ENCODE measurements at regions not wholly inside any gene's neighbourhood (a gene's known extent, or its start where the extent isn't known, plus 50 kb on each side); places are given as distances from the start of the nearest gene placed in this dataset.

- no peak overlapping the region for H3K27ac ChIP-seq (ENCODE audit: insufficient read depth, low read depth, low read length)
- dilution Hi-C loops (cut with MboI; ENCODE audit: extremely low pct_ligation_motif_present, low sequenced_read_pairs), result no loop called here
- no peak overlapping the region for H3K4me3 ChIP-seq (replicated peaks in 1 of 3; ENCODE audit: insufficient read depth in 1 of 3, low read depth in 1 of 3, low read length in 3 of 3)
- no peaks in the 10 kb centered on the region for H3K9me3 ChIP-seq (replicated peaks; ENCODE audit: control insufficient read depth, insufficient read depth, low read length)
- no peaks in the 10 kb centered on the region for H3K27me3 ChIP-seq (ENCODE audit: control insufficient read depth in 2 of 2, insufficient read depth in 2 of 2, low read length in 2 of 2)
- no peaks in the 10 kb centered on the region for H3K36me3 ChIP-seq (ENCODE audit: control insufficient read depth in 2 of 2, extremely low read depth in 1 of 2, insufficient read depth in 2 of 2, low read length in 2 of 2)
- no peaks in the 10 kb centered on the region for H3K79me2 ChIP-seq (ENCODE audit: control insufficient read depth, insufficient read depth, low read length)
- intact Hi-C loops (cut with micrococcal nuclease), result loop anchor here (2.0 to 10.0 kb wide), 5 partner anchors 89 to 1163 kb away; partner anchors contain the start of genes ABHD13 and LIG4
- no peaks in the 10 kb centered on the region for H4K20me1 ChIP-seq (replicated peaks; ENCODE audit: control insufficient read depth, extremely low read depth, insufficient read depth, low read length)
- H3K9ac ChIP-seq (replicated peaks; ENCODE audit: extremely low read depth, insufficient read depth, low read length), result no peak overlapping the region
- FAIRE-seq (no peak), DNase-seq (ENCODE audit: low read depth, low spot score) (no peak)
- TF ChIP-seq EZH2 (IDR thresholded peaks at IDR 0.05; ENCODE audit: borderline replicate concordance, low read depth, low read length, severe bottlenecking) (no peak), POLR2AphosphoS5 (IDR thresholded peaks at IDR 0.05; ENCODE audit: insufficient read depth, low read depth, low read length) (no peak), POLR2A (IDR thresholded peaks at IDR 0.05; ENCODE audit: low read depth, low read length) (no peak), MYC (IDR thresholded peaks at IDR 0.05; ENCODE audit: low read depth, low read length) (no peak), GATA2 (IDR thresholded peaks at IDR 0.05; ENCODE audit: insufficient read depth, insufficient read length, low read depth, low read length) (no peak), FOS (IDR thresholded peaks at IDR 0.05; ENCODE audit: borderline replicate concordance, insufficient read depth, low read length) (no peak), JUN (IDR thresholded peaks at IDR 0.05; ENCODE audit: borderline replicate concordance, insufficient read depth, insufficient read length, low read depth) (no peak), MAX (IDR thresholded peaks at IDR 0.05; ENCODE audit: insufficient read depth, insufficient read length) (no peak)
- TF ChIP-seq, protein P1, sequence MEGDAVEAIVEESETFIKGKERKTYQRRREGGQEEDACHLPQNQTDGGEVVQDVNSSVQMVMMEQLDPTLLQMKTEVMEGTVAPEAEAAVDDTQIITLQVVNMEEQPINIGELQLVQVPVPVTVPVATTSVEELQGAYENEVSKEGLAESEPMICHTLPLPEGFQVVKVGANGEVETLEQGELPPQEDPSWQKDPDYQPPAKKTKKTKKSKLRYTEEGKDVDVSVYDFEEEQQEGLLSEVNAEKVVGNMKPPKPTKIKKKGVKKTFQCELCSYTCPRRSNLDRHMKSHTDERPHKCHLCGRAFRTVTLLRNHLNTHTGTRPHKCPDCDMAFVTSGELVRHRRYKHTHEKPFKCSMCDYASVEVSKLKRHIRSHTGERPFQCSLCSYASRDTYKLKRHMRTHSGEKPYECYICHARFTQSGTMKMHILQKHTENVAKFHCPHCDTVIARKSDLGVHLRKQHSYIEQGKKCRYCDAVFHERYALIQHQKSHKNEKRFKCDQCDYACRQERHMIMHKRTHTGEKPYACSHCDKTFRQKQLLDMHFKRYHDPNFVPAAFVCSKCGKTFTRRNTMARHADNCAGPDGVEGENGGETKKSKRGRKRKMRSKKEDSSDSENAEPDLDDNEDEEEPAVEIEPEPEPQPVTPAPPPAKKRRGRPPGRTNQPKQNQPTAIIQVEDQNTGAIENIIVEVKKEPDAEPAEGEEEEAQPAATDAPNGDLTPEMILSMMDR (IDR thresholded peaks at IDR 0.05; ENCODE audit: extremely low read depth in 1 of 2, insufficient read depth in 1 of 2, low read depth in 1 of 2, low read length in 2 of 2), result no peak
- BruUV-seq (replicated peaks), result no TSS peak
- H3K4me1 ChIP-seq (ENCODE audit: control insufficient read depth, extremely low read depth, insufficient read depth, low read length), result peaks cover 14% of the 10 kb centered on the region
- H3K9me1 ChIP-seq (replicated peaks; ENCODE audit: control insufficient read depth, extremely low read depth, insufficient read depth, low read length), result no peaks in the 10 kb centered on the region
- no peak overlapping the region for H3K4me2 ChIP-seq (ENCODE audit: insufficient read depth, low read length)
- H2AFZ ChIP-seq (ENCODE audit: low read depth, low read length), result no peak overlapping the region
- CTCF ChIA-PET, result interaction anchor here (0.9 to 1.3 kb wide), 3 partner anchors 15 to 66 kb away, joined by 3 read pairs; no protein-coding TSS in a partner anchor
- POLR2A ChIA-PET, result no interaction called here
Measured at GRCh38 chr13:107277911-107278310, 710.0 kb upstream of the ARGLU1 start.
